Activated naive CD4-positive, alpha-beta T cell treated with anti-CD3 and anti-CD28 coated beads, Interleukin-2, amount 50 U/mL, for 72 hours (primary cell): ENCODE measurements at regions not wholly inside any gene's neighbourhood (a gene's known extent, or its start where the extent isn't known, plus 50 kb on each side); places are given as distances from the start of the nearest gene placed in this dataset.

ENCODE experiments used
- ATAC-seq, 2 donors: fragments of 150-1000 bp; cut with Tn5 transposase; 2 replicates each; pipeline ENCODE4 v1.10.0; 2021; ENCODE audit warnings: mild to moderate bottlenecking in 2 of 2, moderate library complexity in 2 of 2
- DNase-seq, 2 donors: peaks; one replicate each; pipeline ENCODE4 v3.0.0; 2021 to 2022; ENCODE audit warnings: low spot score in 2 of 2
- H3K27ac Mint-ChIP-seq, 2 donors: one replicate each; pipeline ENCODE4 v1.8.0; 2022; ENCODE audit warnings: mild to moderate bottlenecking in 2 of 2, mixed read lengths in 2 of 2
- H3K36me3 Mint-ChIP-seq, 2 donors: one replicate each; pipeline ENCODE4 v1.8.0; 2022; ENCODE audit warnings: mixed read lengths in 2 of 2
- H3K9me3 Mint-ChIP-seq, 2 donors: one replicate each; pipeline ENCODE4 v1.8.0; 2022; ENCODE audit warnings: mixed read lengths in 2 of 2

GRCh38 chr22:27393371-27393770 lies 408.2 kb downstream of the MN1 start:
- no peak for ATAC-seq
- DNase-seq: no peak
- Mint-ChIP-seq H3K36me3 (no peaks in the 10 kb centered on the region), H3K27ac (no peak overlapping the region), H3K9me3 (peaks cover 0 to 10% of the 10 kb centered on the region in 2 donors)

GRCh38 chr22:27394806-27395404 lies 406.7 kb downstream of the MN1 start:
- DNase-seq (no peak), ATAC-seq (no peak)
- Mint-ChIP-seq H3K27ac (no peak overlapping the region), H3K36me3 (no peaks in the 10 kb centered on the region), H3K9me3 (peaks cover 0 to 10% of the 10 kb centered on the region in 2 donors)

DNA sequence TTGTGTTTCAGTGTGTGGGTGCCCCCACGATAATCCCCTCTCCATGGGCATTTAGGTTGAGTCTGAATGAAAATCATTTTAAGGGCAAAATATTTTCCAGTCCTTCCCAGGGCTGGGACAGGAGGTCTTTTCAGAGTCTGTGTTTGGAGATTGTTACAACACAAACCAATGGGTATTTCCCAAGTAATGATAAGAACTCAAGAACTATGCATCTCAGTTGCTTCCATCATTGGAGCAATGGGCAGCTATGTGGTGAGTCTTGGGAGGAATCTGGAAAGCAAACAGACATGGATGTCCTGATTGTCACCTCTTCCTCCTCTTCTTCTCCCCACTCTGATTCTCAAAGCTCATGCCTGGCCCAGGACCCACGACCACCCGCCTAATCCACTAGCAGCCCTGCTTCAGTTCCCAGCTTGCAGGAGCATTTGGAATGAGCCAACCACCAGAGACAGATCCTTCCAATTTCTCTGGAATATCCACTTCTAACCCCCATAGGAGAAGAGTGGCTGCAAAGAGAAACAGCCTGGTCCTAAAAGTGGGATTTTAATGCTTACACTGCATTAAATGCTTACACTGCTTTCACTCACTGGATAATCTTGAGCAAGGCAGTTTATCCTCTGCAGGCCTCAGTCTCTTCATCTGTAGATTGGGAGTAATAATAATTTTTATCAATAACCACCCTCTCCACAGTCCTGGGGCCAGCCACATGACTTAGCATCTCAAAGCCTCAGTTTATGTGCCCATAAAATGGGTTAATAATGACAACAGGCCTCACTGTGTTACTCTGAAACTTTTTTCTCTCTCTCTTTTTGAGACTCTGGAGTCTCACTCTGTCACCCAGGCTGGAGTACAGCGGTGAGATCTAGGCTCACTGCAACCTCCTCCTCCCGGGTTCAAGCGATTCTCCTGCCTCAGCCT lies 404.3 kb downstream of the MN1 start:
- DNase-seq: no peak
- Mint-ChIP-seq H3K9me3 (peaks cover 14 to 16% of the 10 kb centered on the region in 2 donors), H3K27ac (no peak overlapping the region), H3K36me3 (no peaks in the 10 kb centered on the region)
- no peak for ATAC-seq

GRCh38 chr22:27397954-27398342 lies 403.6 kb downstream of the MN1 start:
- DNase-seq (no peak), ATAC-seq (no peak)
- Mint-ChIP-seq H3K27ac (no peak overlapping the region), H3K36me3 (no peaks in the 10 kb centered on the region), H3K9me3 (peaks cover 14 to 18% of the 10 kb centered on the region in 2 donors)

GRCh38 chr22:27399161-27399560 lies 402.4 kb downstream of the MN1 start:
- no peaks in the 10 kb centered on the region for H3K36me3 Mint-ChIP-seq
- peaks cover 18% of the 10 kb centered on the region in 2 donors for H3K9me3 Mint-ChIP-seq
- ATAC-seq (no peak), DNase-seq (no peak)
- H3K27ac Mint-ChIP-seq: no peak overlapping the region

DNA sequence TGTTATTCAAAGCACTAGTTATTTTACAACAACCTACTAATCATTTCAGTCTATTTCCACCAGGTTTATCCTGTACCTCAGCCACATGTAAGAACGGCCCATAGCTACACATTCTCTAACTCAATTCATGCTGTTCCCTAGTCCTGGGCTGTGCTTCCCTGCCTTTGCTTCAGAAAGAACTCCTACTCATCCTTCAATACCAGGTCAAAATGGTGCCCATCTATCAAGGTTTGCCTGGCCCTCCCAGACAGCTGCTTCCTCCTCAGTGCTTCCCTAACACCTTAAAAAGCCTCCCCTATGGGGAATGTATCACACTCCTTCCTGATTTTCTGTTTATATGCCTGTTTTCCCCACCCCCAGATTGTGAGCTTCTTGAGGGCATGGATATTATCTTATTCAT lies 400.7 kb downstream of the MN1 start:
- ATAC-seq: no peak
- Mint-ChIP-seq H3K36me3 (no peaks in the 10 kb centered on the region), H3K27ac (no peak overlapping the region), H3K9me3 (peaks cover 8 to 18% of the 10 kb centered on the region in 2 donors)
- DNase-seq: no peak

DNA sequence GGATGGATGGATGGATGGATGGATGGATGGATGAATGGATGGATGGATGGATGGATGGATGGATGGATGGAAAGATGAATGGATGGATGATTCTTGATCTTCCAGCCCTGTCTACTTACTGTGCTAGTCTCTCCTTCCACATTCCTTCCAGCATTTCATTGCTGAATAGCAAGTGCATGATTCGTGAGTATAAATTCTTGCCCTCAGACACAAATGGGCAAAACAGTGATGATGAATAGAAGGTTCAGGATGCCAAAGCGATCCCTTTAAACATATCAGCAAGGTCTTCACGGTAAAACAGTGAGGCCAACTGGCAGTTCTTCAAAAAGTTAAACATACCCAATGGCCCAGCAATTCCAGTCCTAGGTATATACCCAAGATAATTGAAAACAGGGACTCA lies 400.2 kb downstream of the MN1 start:
- no peak for DNase-seq
- Mint-ChIP-seq H3K36me3 (no peaks in the 10 kb centered on the region), H3K27ac (no peak overlapping the region)

GRCh38 chr22:27404441-27404840 lies 397.1 kb downstream of the MN1 start:
- DNase-seq: no peak
- no peaks in the 10 kb centered on the region for H3K36me3 Mint-ChIP-seq
- peaks cover 8 to 18% of the 10 kb centered on the region in 2 donors for H3K9me3 Mint-ChIP-seq
- H3K27ac Mint-ChIP-seq: no peak overlapping the region
- ATAC-seq: no peak

More for the DNA sequence above, 400.2 kb downstream of the MN1 start:
- no peak for ATAC-seq
- H3K9me3 Mint-ChIP-seq: peaks cover 8 to 18% of the 10 kb centered on the region in 2 donors

DNA sequence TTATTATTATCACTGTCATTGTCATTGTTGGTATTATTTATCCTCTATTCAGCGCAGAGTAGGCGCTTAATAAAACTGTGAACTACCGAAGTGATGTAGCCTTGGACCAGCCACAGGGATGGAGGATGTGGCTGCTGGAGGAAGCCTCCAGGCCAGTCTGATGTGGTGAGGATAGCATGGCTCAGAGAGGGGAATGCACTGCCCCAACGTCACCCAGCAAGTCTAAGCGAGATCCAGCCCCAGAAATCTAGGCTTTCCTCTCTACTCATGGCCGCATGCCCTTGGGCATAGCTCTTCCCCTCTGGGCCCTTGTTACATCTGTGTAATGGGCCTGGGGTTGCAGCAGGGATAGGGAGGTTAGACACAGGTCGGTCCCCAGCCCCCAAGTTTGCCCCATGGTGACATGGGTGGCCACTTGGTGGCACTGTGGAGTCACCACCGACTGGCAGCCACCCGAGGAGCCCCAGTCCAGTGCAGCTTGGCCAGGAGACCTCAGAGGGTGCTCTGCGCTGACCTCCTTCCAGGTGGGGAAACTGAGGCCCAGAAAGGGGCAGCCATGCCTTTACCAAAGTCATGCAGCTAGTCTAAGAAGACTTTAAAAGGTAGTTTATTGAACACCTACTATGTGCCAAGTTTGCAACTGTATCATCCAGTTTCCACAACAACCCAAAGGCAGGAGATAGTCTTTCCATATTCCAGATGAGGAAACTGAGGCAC lies 395.7 kb downstream of the MN1 start:
- DNase-seq: peak in 1 of 2 donors; percentile 47
- H3K9me3 Mint-ChIP-seq: peaks cover 8 to 16% of the 10 kb centered on the region in 2 donors
- H3K36me3 Mint-ChIP-seq: no peaks in the 10 kb centered on the region
- ATAC-seq: peak in 1 of 2 donors; percentile 48
- no peak overlapping the region for H3K27ac Mint-ChIP-seq

GRCh38 chr22:27406389-27406861 lies 395.1 kb downstream of the MN1 start:
- DNase-seq: no peak
- peaks cover 8 to 12% of the 10 kb centered on the region in 2 donors for H3K9me3 Mint-ChIP-seq
- no peak overlapping the region for H3K27ac Mint-ChIP-seq

GRCh38 chr22:27407369-27407985 lies 394.1 kb downstream of the MN1 start:
- ATAC-seq (no peak), DNase-seq (no peak)
- H3K36me3 Mint-ChIP-seq: no peaks in the 10 kb centered on the region
- H3K27ac Mint-ChIP-seq: no peak overlapping the region
- H3K9me3 Mint-ChIP-seq: peaks cover under 1 to 4% of the 10 kb centered on the region in 2 donors

More at GRCh38 chr22:27406389-27406861, 395.1 kb downstream of the MN1 start:
- no peak for ATAC-seq
- H3K36me3 Mint-ChIP-seq: no peaks in the 10 kb centered on the region

DNA sequence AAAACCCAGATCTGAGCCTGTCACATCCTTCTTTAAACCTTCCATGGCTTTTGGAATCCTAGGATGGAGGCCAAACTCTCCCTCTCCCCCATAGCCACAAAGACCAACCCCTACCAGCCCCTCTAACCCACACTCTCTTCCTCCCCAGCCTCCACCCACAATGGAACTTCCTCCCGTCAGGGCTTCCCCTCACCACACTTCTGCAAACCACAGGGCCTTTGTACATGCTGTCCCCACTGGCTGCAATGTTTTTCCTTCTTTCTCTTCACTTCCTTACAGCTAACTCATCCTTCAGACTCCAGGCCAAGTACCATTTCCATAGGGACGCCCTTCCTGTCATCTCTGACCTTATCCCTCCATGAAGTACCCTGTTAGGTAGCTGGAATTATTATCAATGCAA lies 393.5 kb downstream of the MN1 start:
- H3K9me3 Mint-ChIP-seq: peaks cover 0 to 4% of the 10 kb centered on the region in 2 donors
- H3K36me3 Mint-ChIP-seq: no peaks in the 10 kb centered on the region
- no peak for DNase-seq
- ATAC-seq: no peak
- H3K27ac Mint-ChIP-seq: no peak overlapping the region

DNA sequence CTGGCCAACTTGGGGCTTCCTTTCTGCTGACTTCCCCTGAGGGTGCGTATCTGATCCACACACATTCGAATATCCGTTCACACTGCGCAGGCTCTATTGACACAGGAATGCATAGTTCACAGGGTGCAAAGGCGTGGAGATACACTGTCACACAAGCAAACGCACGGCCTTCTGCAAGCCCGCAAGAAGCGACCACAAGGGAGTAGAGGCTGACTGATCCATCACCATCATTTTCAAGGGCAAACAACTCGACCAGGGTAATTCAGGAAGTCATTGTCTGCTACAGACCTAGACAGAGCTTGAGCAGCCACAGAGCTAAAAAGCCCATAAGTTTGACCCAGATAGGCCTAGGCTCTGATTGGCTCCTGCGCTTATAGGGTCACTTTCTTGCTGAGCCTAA lies 392.3 kb downstream of the MN1 start:
- no peak overlapping the region for H3K27ac Mint-ChIP-seq
- DNase-seq (no peak), ATAC-seq (no peak)
- H3K36me3 Mint-ChIP-seq: no peaks in the 10 kb centered on the region
- H3K9me3 Mint-ChIP-seq: no peaks in the 10 kb centered on the region

DNA sequence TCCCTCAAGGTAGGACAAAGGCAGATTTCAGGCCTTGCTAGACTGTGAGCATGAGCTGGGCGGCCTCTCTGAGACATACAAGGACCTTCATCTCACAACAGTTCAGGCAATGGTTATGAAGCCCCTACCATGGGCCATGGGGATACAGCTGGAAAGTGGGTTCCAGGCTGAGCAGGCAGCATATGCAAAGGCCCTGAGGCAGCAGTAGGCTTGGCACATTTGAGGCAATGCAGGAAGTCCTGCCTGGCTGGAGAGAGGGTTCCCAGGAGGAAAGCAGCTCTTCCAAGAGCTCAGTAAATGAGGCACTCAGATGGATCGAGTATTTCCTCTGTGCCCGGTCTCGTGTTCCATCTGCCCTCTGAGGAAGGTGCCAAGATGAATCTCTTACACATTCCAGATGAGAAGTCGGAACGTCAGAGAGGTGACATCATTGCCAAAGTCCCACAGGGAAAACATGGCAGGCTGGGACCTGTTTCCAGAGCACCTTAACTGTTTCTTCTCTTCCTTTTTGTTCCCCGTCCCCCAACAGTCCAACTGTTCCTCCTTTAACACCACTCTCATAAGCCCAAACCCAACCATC lies 388.6 kb downstream of the MN1 start:
- Mint-ChIP-seq H3K9me3 (no peaks in the 10 kb centered on the region), H3K27ac (no peak overlapping the region), H3K36me3 (no peaks in the 10 kb centered on the region)
- ATAC-seq (no peak), DNase-seq (no peak)

- no peaks in the 10 kb centered on the region for H3K36me3 Mint-ChIP-seq
- DNase-seq: no peak
- H3K27ac Mint-ChIP-seq: no peak overlapping the region
- no peaks in the 10 kb centered on the region for H3K9me3 Mint-ChIP-seq
- ATAC-seq: no peak
Observed at GRCh38 chr22:27413702-27414101, 387.9 kb downstream of the MN1 start.
